ENCODE measurements at regions not wholly inside any gene's neighbourhood (a gene's known extent, or its start where the extent isn't known, plus 50 kb on each side); places are given as distances from the start of the nearest gene placed in this dataset.

DNA sequence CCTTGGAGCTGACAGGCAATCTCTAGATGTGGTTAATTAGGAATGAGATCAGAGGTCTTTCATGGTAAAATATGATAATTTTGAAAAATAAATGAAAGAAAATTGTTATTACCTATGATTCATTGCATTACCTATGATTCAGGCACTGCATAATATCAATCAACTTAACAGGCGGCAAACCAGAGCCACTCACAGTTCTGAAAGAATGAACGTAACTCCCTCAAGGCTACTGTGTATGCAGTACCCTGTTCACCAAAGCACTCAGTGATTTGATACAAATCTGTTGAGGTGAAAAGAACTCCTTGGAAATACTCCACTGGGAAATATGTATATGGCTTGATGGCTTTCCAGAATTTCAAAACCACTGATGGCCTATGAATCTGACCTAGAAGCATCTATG, 398.9 kb downstream of the ACTL7B start:
- Histone ChIP-seq H3K36me3 (ENCODE audit: insufficient read depth, low read length) (no peaks in the 10 kb centered on the region), H3K4me3 (ENCODE audit: insufficient read depth, low read depth, low read length) (no peak overlapping the region), H3K4me1 (ENCODE audit: insufficient read depth, low read length) (no peaks in the 10 kb centered on the region), H3K27me3 (ENCODE audit: insufficient read depth, low read length) (no peaks in the 10 kb centered on the region), H3K4me2 (ENCODE audit: low read length) (no peak overlapping the region), H3K27ac (ENCODE audit: low read depth, low read length) (no peak overlapping the region), H3K9me3 (ENCODE audit: insufficient read depth, low read depth, low read length) (no peaks in the 10 kb centered on the region), H2AFZ (ENCODE audit: low read depth, low read length) (no peak overlapping the region), H3K9ac (ENCODE audit: low read length) (no peak overlapping the region), H4K20me1 (ENCODE audit: insufficient read depth, low read length) (no peaks in the 10 kb centered on the region), H3K79me2 (ENCODE audit: insufficient read depth, low read length) (no peaks in the 10 kb centered on the region)
- Mint-ChIP-seq H3K36me3 (ENCODE audit: low read depth, unreplicated experiment) (no peaks in the 10 kb centered on the region), H3K27me3 (ENCODE audit: low read depth, unreplicated experiment) (peaks cover 7% of the 10 kb centered on the region), H3K9me3 (ENCODE audit: unreplicated experiment) (no peaks in the 10 kb centered on the region), H3K4me1 (ENCODE audit: low read depth, unreplicated experiment) (no peaks in the 10 kb centered on the region), H3K27ac (ENCODE audit: unreplicated experiment) (no peak overlapping the region), H3K4me3 (ENCODE audit: unreplicated experiment) (no peak overlapping the region)
- FAIRE-seq = no peak
- TF ChIP-seq, protein P1, sequence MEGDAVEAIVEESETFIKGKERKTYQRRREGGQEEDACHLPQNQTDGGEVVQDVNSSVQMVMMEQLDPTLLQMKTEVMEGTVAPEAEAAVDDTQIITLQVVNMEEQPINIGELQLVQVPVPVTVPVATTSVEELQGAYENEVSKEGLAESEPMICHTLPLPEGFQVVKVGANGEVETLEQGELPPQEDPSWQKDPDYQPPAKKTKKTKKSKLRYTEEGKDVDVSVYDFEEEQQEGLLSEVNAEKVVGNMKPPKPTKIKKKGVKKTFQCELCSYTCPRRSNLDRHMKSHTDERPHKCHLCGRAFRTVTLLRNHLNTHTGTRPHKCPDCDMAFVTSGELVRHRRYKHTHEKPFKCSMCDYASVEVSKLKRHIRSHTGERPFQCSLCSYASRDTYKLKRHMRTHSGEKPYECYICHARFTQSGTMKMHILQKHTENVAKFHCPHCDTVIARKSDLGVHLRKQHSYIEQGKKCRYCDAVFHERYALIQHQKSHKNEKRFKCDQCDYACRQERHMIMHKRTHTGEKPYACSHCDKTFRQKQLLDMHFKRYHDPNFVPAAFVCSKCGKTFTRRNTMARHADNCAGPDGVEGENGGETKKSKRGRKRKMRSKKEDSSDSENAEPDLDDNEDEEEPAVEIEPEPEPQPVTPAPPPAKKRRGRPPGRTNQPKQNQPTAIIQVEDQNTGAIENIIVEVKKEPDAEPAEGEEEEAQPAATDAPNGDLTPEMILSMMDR (IDR thresholded peaks at IDR 0.05; ENCODE audit: insufficient read depth, low read depth, low read length) = no peak
- DNase-seq (ENCODE audit: low read depth) = no peak

- no peak overlapping the region for H3K4me3 Mint-ChIP-seq (ENCODE audit: unreplicated experiment)
- FAIRE-seq = no peak
- H3K9me3 Mint-ChIP-seq (ENCODE audit: unreplicated experiment) = no peaks in the 10 kb centered on the region
- Histone ChIP-seq H3K27me3 (ENCODE audit: insufficient read depth, low read length) (no peaks in the 10 kb centered on the region), H3K36me3 (ENCODE audit: insufficient read depth, low read length) (no peaks in the 10 kb centered on the region), H3K27ac (ENCODE audit: low read depth, low read length) (peak overlapping the region; percentile 92), H2AFZ (ENCODE audit: low read depth, low read length) (no peak overlapping the region), H3K79me2 (ENCODE audit: insufficient read depth, low read length) (no peaks in the 10 kb centered on the region), H3K4me2 (ENCODE audit: low read length) (peak overlapping the region; percentile 88), H3K9me3 (ENCODE audit: insufficient read depth, low read depth, low read length) (no peaks in the 10 kb centered on the region), H3K4me3 (ENCODE audit: insufficient read depth, low read depth, low read length) (no peak overlapping the region), H3K9ac (ENCODE audit: low read length) (no peak overlapping the region), H3K4me1 (ENCODE audit: insufficient read depth, low read length) (peaks cover 32% of the 10 kb centered on the region), H4K20me1 (ENCODE audit: insufficient read depth, low read length) (no peaks in the 10 kb centered on the region)
- peaks cover 26% of the 10 kb centered on the region for H3K4me1 Mint-ChIP-seq (ENCODE audit: low read depth, unreplicated experiment)
- TF ChIP-seq, protein P1 (IDR thresholded peaks at IDR 0.05; ENCODE audit: insufficient read depth, low read depth, low read length) = no peak
- TF ChIP-seq EZH2 (IDR thresholded peaks at IDR 0.05; ENCODE audit: insufficient read depth, low read length) = no peak
- no peaks in the 10 kb centered on the region for H3K36me3 Mint-ChIP-seq (ENCODE audit: low read depth, unreplicated experiment)
- no peak overlapping the region for H3K27ac Mint-ChIP-seq (ENCODE audit: unreplicated experiment)
- DNase-seq (ENCODE audit: low read depth) = no peak
- H3K27me3 Mint-ChIP-seq (ENCODE audit: low read depth, unreplicated experiment) = no peaks in the 10 kb centered on the region
These were observed 410.2 kb downstream of the ACTL7B start for GRCh38 chr9:108445431-108446071.

Measured in astrocyte (in vitro differentiated cells and primary cell).